Right forelimb (tissue), 1 donor: ENCODE measurements at regions not wholly inside any gene's neighbourhood (a gene's known extent, or its start where the extent isn't known, plus 50 kb on each side); places are given as distances from the start of the nearest gene placed in this dataset.

Experiments used
- DNase-seq: peaks from one replicate; pipeline ENCODE4 v3.0.0-alpha.2; 2018

GRCh38 chr15:53296603-53297002 is 462.9 kb downstream of the WDR72 start:
- DNase-seq, result no peak

DNA sequence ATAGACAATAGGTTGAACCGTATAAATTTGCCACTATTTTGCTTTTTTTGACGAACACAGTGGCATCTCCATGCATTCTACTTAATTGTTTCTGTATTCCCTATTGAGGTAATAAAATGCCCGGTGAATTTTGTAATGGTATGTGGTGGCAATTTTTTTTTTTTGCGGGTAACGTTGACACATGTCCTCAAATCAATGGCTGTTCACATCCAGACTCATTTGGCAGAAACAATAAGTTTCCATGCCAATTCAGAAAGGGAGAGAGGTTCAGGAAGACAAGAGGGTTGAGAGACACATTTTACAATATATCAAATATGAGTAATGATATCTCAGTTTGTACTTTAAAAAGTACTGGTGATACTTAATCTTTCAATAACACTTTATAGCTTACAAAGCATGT is 463.9 kb downstream of the WDR72 start:
- DNase-seq, result no peak

- no peak for DNase-seq
Measured at GRCh38 chr15:53288542-53288941, 470.9 kb downstream of the WDR72 start.

- no peak for DNase-seq
Measured at GRCh38 chr15:53274630-53275029, 484.5 kb upstream of the ONECUT1 start.

DNA sequence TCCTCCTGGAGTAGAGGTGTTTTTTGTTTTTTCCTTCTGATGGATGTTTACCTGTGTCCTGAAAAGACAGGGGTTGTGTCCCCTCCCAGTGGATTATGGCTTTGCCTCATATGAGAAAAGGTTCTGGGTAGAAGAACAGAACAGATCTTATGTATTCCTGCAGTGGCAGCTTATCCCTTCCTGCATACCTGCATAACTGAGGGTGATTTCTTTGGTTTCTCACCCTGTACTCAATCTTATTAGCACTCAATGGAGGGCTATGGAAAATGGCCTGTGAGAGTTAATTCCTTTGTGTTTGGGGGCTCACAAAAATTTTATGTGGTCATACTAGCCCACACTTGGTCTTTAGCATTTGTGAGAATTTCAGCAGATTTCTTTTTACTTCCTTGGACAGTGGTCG is 482.0 kb upstream of the ONECUT1 start:
- no peak for DNase-seq

- DNase-seq, result no peak
Measured at GRCh38 chr15:53266176-53266575, 476.0 kb upstream of the ONECUT1 start.

- no peak for DNase-seq
Measured at GRCh38 chr15:53260647-53261046, 470.5 kb upstream of the ONECUT1 start.

DNA sequence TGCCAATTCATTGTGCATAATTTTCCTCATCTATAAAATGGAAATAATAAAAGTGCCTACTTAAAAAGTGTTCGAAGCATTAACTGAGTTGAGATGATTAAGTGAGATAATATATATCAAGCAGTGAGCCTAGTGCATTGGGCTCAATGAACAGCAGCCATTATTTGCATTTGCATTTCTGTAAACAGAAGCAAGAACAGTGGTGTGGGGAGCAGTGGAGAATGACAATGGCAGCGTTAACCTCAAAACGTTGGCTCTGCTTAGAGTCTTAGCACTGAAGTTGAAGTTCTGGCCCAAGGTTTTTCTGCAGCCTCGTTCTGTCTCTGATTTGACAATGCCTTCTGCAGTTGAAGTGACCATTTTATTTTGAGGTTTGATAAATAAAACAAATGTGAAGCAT is 466.3 kb upstream of the ONECUT1 start:
- DNase-seq, result no peak

GRCh38 chr15:53256043-53256442 is 465.9 kb upstream of the ONECUT1 start:
- DNase-seq, result no peak

DNA sequence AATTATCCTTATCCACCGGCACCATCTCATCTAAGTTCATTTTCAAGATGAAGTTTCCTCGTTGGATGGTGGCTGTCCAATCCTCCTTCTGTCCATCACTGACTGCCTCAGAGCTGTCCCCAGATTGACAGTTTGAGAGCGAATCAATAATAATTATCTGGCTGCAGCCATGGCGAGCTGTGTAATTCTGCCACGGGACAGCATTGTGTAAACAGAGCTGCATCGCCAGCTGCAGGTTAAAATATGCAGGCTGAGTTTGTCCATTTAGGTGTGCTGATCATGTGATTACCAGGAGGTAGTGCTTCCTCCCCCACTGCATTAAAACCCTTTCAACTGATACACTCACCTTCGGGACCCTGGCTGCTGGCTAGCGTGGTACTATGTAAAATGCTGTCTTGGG is 461.9 kb upstream of the ONECUT1 start:
- DNase-seq, result no peak

GRCh38 chr15:53251523-53251922 is 461.4 kb upstream of the ONECUT1 start:
- DNase-seq, result no peak

- no peak for DNase-seq
Measured at GRCh38 chr15:53247041-53247708, 457.0 kb upstream of the ONECUT1 start.

GRCh38 chr15:53246404-53246803 is 456.3 kb upstream of the ONECUT1 start:
- no peak for DNase-seq

DNA sequence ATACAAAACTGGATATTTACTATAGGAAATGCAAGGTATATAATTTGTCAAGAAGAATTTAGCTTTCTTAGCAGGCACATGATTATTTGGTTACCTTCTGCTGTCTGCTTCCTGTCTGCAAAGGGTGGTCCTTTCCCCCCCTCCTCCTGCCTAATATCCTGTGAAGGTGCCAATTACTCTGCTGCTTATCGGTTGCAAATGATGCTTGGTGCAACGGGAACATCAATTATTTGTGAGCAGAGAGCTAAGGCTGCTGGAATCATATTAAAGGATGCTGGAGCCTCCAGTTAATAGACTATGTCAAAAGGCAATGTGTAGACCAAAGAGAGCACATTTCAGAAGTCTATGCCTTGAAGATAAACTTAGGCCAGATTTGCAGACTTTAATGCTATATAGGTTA is 443.7 kb upstream of the ONECUT1 start:
- DNase-seq, result no peak

GRCh38 chr15:53230473-53230872 is 440.3 kb upstream of the ONECUT1 start:
- no peak for DNase-seq

DNA sequence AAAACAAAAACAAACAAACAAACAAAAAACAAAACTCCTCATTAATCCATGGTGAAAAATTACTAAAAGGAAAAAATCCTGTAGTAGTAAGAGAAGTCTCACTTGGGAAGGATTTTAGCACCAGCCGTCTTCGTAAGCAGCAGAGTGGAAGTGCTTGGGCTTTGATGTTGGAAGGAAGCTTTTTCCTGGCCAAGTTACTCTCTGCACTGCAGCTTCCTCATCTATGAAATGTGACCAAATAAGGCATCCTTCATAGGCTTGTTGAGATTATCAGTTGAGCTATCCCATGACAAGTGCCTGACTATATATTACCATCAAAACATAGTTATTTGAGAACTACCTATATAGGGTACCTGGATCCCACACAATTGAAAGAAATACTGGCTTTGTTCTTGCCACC is 436.4 kb upstream of the ONECUT1 start:
- DNase-seq, result no peak

DNA sequence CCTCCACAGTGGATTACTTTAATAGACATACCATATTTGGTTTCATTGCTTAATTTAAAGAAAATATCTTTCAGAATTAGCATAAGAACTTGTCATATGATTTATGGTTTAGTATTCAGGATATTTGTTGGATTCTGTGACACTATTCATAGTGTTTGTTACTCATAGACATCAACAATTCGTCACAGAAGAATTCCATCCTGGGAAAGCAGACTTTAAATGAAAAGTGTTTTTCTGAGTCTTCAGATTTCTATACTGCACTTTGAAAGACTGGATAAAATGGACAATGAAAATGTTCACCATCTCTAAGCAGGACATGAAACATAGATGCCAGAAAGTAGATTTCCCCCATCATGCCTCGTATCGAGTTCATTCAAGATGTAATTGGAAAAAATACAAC is 435.6 kb upstream of the ONECUT1 start:
- DNase-seq, result no peak

GRCh38 chr15:53224371-53224770 is 434.2 kb upstream of the ONECUT1 start:
- DNase-seq, result no peak

DNA sequence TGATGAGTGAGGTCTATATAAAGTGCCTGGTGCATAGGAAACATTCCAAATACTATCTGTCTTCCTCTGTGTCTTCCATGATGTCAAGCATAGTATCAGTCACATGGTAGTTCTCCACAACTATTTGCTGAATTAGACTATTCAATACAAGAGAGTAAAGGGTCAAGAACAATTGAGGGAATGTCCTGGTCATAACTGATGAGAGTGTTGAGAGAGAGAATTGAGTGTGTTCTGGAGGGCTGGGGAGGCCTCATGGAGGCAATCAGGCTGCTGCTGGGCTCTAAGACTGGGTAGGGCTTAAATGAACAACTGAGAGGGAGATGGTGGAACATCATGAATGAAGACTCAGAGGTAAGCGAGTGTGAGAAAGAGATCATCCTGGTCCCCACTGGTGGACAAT is 433.7 kb upstream of the ONECUT1 start:
- no peak for DNase-seq

DNA sequence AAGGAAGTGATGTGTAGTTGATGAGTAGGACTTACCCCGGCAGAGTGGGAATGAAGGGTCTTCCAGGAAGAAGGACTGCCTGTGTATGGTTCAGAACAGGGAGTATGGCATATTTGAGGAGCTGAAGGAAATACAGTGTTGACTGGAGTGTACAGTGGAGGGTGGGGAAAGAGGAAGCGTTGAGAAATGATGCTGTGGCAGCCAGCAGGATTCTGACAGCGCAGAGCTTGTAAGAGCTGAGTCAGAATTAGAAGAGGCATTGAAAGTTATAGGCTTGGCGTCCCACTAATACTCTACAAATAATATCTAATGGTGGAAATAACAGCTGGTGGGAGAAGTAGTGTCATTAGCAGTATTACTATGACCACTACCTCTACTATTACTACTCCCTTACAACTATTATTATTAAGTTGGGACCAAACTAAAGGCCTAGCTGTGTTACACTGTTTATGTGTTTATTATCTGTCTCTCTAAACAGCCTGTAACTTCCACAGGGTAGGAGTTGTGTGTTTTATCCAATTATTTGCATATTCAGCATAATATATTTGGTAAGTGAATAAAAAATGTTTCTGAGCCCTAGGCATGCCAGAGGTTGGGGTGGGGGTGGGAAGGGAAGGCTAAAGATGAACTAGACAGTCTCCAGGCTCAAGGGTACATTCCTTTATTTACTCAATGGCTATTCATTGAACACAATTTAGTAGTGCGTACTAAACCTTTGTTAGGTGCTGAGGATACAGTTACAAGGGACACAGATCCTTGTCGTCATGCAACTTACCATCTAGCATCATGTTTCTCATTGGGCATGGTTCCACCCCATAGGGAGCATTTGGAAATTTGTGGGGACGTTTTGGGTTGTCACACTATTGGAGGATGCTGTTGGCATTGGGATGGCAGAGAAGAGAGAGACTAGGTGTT is 428.8 kb upstream of the ONECUT1 start:
- no peak for DNase-seq

DNA sequence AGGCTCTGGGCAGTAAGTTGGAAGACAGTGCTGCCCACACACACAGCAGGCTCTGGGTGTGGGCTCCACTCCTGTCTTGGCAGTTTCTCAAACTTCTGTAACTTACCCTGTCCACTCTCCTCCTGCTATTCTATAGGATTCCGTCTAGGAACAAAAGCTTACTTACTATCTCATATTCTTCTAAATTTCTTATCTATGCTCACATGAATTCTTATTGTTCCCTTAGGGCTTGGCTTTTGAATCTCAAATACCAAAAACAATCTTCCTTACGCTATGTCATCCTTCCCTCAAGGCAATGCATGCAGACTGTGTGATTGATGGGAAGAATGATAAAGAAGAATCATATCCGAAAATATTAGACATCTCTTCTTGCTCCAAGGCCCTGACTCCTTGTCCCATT is 425.9 kb upstream of the ONECUT1 start:
- no peak for DNase-seq

DNA sequence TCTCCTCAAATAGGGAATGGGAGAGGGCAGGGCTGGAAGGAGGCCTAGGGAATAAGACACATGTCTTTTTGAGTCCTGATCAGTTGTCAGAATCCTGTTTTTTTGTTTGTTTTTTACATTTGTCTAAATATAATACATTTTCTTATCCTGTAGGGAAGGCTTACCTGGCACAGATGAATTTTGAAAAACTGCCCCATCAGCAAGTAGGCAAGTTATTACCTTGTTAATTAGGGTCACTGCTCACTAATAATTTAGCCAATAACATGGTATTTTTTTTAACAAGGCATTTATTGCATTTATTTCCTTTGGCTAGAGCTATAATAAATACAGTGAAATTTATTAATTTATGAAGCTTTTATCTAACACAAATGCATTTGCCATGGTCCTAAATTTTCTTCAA is 423.2 kb upstream of the ONECUT1 start:
- DNase-seq, result no peak

DNA sequence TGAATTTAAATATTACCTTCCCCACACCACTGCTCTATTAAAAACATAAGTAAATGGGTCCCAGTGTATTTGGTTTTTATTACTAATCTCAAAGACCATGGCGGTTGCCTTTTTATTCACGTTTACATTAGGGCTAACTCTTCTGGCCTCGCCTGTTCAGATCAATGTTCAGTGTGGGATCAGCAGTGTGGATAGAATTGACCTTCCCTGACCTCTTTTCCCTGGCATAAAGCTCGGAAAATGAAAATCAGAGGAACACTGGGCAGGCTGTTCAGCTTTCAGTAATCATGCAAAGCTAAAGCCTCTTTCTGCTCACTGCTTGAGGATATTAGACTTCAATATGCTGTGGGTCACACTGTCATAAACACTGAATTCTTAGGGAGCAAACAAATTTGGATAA is 422.6 kb upstream of the ONECUT1 start:
- no peak for DNase-seq

DNA sequence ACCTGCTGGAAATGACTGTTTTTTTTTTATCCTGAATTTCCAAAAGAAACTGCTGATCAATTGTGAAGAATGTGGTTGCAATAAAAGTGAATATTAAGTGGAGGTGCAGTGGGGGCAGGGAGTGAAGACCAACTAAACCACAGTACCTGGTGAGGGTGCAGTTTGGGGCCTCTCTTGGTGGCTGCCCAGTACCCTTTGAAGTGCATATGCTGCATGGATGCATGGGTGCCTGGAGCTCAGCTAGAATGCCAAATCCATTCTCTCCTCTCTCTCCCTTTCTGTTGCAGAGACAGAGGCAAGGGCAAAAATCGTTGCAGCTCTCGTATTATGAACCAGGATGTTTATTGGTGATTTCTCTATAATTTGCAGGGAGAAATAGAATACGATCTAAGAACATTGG is 420.5 kb upstream of the ONECUT1 start:
- no peak for DNase-seq
